ENCODE measurements at regions not wholly inside any gene's neighbourhood (a gene's known extent, or its start where the extent isn't known, plus 50 kb on each side); places are given as distances from the start of the nearest gene placed in this dataset.

- no peaks in the 10 kb centered on the region for H3K9me3 ChIP-seq
- no peaks in the 10 kb centered on the region for H3K27me3 ChIP-seq (ENCODE audit: low read depth)
- ATAC-seq (no peak), DNase-seq (no peak)
- TF ChIP-seq CTCF (IDR thresholded peaks at IDR 0.05), result no peak
- no peaks in the 10 kb centered on the region for H3K36me3 ChIP-seq
- H3K4me3 ChIP-seq, result no peak overlapping the region
- H3K4me1 ChIP-seq, result no peaks in the 10 kb centered on the region
- intact Hi-C loops (cut with DNase I), result no loop called here
- H3K27ac ChIP-seq, result no peak overlapping the region
Measured at GRCh38 chr10:58995058-58995596, 181.3 kb upstream of the PHYHIPL start.

- Histone ChIP-seq H3K4me1 (no peaks in the 10 kb centered on the region), H3K4me3 (no peak overlapping the region), H3K27ac (no peak overlapping the region), H3K27me3 (ENCODE audit: low read depth) (no peaks in the 10 kb centered on the region), H3K9me3 (no peaks in the 10 kb centered on the region), H3K36me3 (no peaks in the 10 kb centered on the region)
- TF ChIP-seq CTCF (IDR thresholded peaks at IDR 0.05), result no peak
- ATAC-seq (no peak), DNase-seq (no peak)
- intact Hi-C loops (cut with DNase I), result no loop called here
Measured at GRCh38 chr10:58996063-58996462, 180.4 kb upstream of the PHYHIPL start.

- Histone ChIP-seq H3K36me3 (no peaks in the 10 kb centered on the region), H3K27ac (no peak overlapping the region), H3K27me3 (ENCODE audit: low read depth) (no peaks in the 10 kb centered on the region), H3K9me3 (no peaks in the 10 kb centered on the region), H3K4me1 (no peaks in the 10 kb centered on the region), H3K4me3 (no peak overlapping the region)
- DNase-seq, result no peak
- no peak for ATAC-seq
- no peak for TF ChIP-seq CTCF (IDR thresholded peaks at IDR 0.05)
- intact Hi-C loops (cut with DNase I), result no loop called here
Measured at GRCh38 chr10:58996866-58997265, 179.6 kb upstream of the PHYHIPL start.

GRCh38 chr10:58998924-58999713, 177.3 kb upstream of the PHYHIPL start:
- Histone ChIP-seq H3K9me3 (no peaks in the 10 kb centered on the region), H3K36me3 (no peaks in the 10 kb centered on the region), H3K27ac (peak overlapping the region; percentile 60), H3K27me3 (ENCODE audit: low read depth) (no peaks in the 10 kb centered on the region), H3K4me3 (no peak overlapping the region), H3K4me1 (no peaks in the 10 kb centered on the region)
- ATAC-seq (peak; percentile 39 to 62), DNase-seq (no peak)
- no peak for TF ChIP-seq CTCF (IDR thresholded peaks at IDR 0.05)
- intact Hi-C loops (cut with DNase I), result no loop called here

- Histone ChIP-seq H3K27me3 (ENCODE audit: low read depth) (no peaks in the 10 kb centered on the region), H3K4me3 (no peak overlapping the region), H3K27ac (no peak overlapping the region), H3K9me3 (no peaks in the 10 kb centered on the region), H3K36me3 (no peaks in the 10 kb centered on the region), H3K4me1 (no peaks in the 10 kb centered on the region)
- TF ChIP-seq CTCF (IDR thresholded peaks at IDR 0.05), result no peak
- DNase-seq, result no peak
- no peak for ATAC-seq
- intact Hi-C loops (cut with DNase I), result no loop called here
Measured at GRCh38 chr10:59000162-59000825, 176.1 kb upstream of the PHYHIPL start.

Measured in lower lobe of right lung (tissue), 2 donors.